CD14-positive monocyte (primary cell): ENCODE measurements at regions not wholly inside any gene's neighbourhood (a gene's known extent, or its start where the extent isn't known, plus 50 kb on each side); places are given as distances from the start of the nearest gene placed in this dataset.

Experiments
- DNase-seq, 3 donors: peaks; one replicate each; pipeline ENCODE4 v3.0.0-alpha.2; 2011 to 2022
- H2AFZ ChIP-seq: 2 replicates; pipeline ENCODE4 v1.6.0; 2012; ENCODE audit warnings: mild to moderate bottlenecking, low read depth, low read length, inconsistent platforms; ENCODE audit not compliant: insufficient read depth, poor library complexity, severe bottlenecking
- H3K27ac ChIP-seq, 2 donors: 1 replicate in 1 of 2; 2 replicates in 1 of 2; pipeline ENCODE4 v1.5.1; 2012 to 2013; ENCODE audit warnings: low read length in 2 of 2, control low read depth in 1 of 2, inconsistent platforms in 1 of 2, low read depth in 1 of 2, mild to moderate bottlenecking in 1 of 2
- H3K27me3 ChIP-seq, 2 donors: one replicate each; pipeline versions ENCODE4 v1.6.0 to v1.6.1; 2011 to 2013; ENCODE audit warnings: low read length in 2 of 2; ENCODE audit not compliant: control insufficient read depth in 2 of 2, insufficient read depth in 2 of 2
- H3K36me3 ChIP-seq, 2 donors: replicated peaks in 1 of 2; 1 replicate in 1 of 2; 2 replicates in 1 of 2; pipeline versions ENCODE4 v1.5.1 to v1.6.1; 2012 to 2013; ENCODE audit warnings: low read length in 2 of 2, control low read depth in 1 of 2, inconsistent platforms in 1 of 2, mild to moderate bottlenecking in 1 of 2; ENCODE audit not compliant: insufficient read depth in 2 of 2, control insufficient read depth in 1 of 2
- H3K4me1 ChIP-seq, 2 donors: 1 replicate in 1 of 2; 2 replicates in 1 of 2; pipeline versions ENCODE4 v1.5.1 to v1.6.1; 2012 to 2013; ENCODE audit warnings: low read length in 2 of 2, control low read depth in 1 of 2, inconsistent platforms in 1 of 2, mild to moderate bottlenecking in 1 of 2, moderate library complexity in 1 of 2; ENCODE audit not compliant: insufficient read depth in 2 of 2, control insufficient read depth in 1 of 2
- H3K4me2 ChIP-seq: replicated peaks from 2 replicates; pipeline ENCODE3; 2012; ENCODE audit warnings: low read length, moderate library complexity, mild to moderate bottlenecking; ENCODE audit not compliant: poor library complexity, severe bottlenecking; ENCODE audit errors: extremely low read depth
- H3K4me3 ChIP-seq, 3 experiments: fragments of 200-600 bp in 1 of 3; sonication (generic) in 1 of 3; replicated peaks in 1 of 3; 1 replicate in 2 of 3; 2 replicates in 1 of 3; pipeline ENCODE4 v1.5.1; 2011 to 2013; ENCODE audit warnings: low read length in 3 of 3, mild to moderate bottlenecking in 3 of 3, control low read depth in 2 of 3, low read depth in 2 of 3, inconsistent platforms in 1 of 3, moderate library complexity in 1 of 3
- H3K79me2 ChIP-seq: 2 replicates; pipeline ENCODE4 v1.6.0; 2012; ENCODE audit warnings: mild to moderate bottlenecking, control low read depth, inconsistent platforms, low read length, moderate library complexity; ENCODE audit not compliant: insufficient read depth
- H3K9ac ChIP-seq: 2 replicates; pipeline ENCODE4 v1.6.0; 2017; ENCODE audit warnings: low read length, mild to moderate bottlenecking; ENCODE audit not compliant: insufficient read depth, poor library complexity, severe bottlenecking
- H3K9me3 ChIP-seq, 2 donors: replicated peaks in 1 of 2; 1 replicate in 1 of 2; 2 replicates in 1 of 2; pipeline versions ENCODE4 v1.5.1 to v1.6.1; 2012 to 2013; ENCODE audit warnings: low read length in 2 of 2, control low read depth in 1 of 2; ENCODE audit not compliant: control insufficient read depth in 1 of 2, insufficient read depth in 1 of 2
- H4K20me1 ChIP-seq: 2 replicates; pipeline ENCODE4 v1.6.0; 2012; ENCODE audit warnings: mild to moderate bottlenecking, low read length, control low read depth, moderate library complexity; ENCODE audit not compliant: insufficient read depth
- H3K27ac Mint-ChIP-seq, 7 donors: one replicate each; pipeline ENCODE4 v1.8.0; 2020; ENCODE audit warnings: mild to moderate bottlenecking in 7 of 7, mixed read lengths in 7 of 7, moderate library complexity in 6 of 7, inconsistent platforms in 2 of 7
- H3K27me3 Mint-ChIP-seq, 3 donors: one replicate each; pipeline ENCODE4 v1.8.0; 2021 to 2022; ENCODE audit warnings: low read depth in 3 of 3, mild to moderate bottlenecking in 3 of 3, mixed read lengths in 3 of 3, moderate library complexity in 3 of 3, inconsistent platforms in 1 of 3
- H3K36me3 Mint-ChIP-seq, 2 donors: one replicate each; pipeline ENCODE4 v1.8.0; 2020; ENCODE audit warnings: mixed read lengths in 2 of 2, inconsistent platforms in 1 of 2, mild to moderate bottlenecking in 1 of 2
- H3K4me1 Mint-ChIP-seq: one replicate; pipeline ENCODE4 v1.8.0; 2020; ENCODE audit warnings: mild to moderate bottlenecking, mixed read lengths
- H3K4me3 Mint-ChIP-seq, 2 donors: one replicate each; pipeline ENCODE4 v1.8.0; 2020; ENCODE audit warnings: mild to moderate bottlenecking in 2 of 2, mixed read lengths in 2 of 2, moderate library complexity in 1 of 2
- H3K9me3 Mint-ChIP-seq, 7 donors: one replicate each; pipeline ENCODE4 v1.8.0; 2020 to 2022; ENCODE audit warnings: mixed read lengths in 7 of 7, mild to moderate bottlenecking in 6 of 7, moderate library complexity in 6 of 7, inconsistent platforms in 2 of 7
- WGBS: methylation state at CpG from one replicate; pipeline ENCODE4 v1.1.5; 2013; ENCODE audit warnings: missing lambda C conversion rate; ENCODE audit not compliant: insufficient coverage; 5-methylcytosine and 5-hydroxymethylcytosine counted together
- intact Hi-C, 2 donors: fragments of 100-400 bp; cut with micrococcal nuclease; formaldehyde crosslinking; loops; one replicate each; pipeline versions ENCODE4 v1.15.0 to v1.15.1; 2023
- TF ChIP-seq, protein P1 (sequence below): fragments of 200-600 bp; IDR thresholded peaks from one replicate; pipeline ENCODE4 v1.8.0; 2022; ENCODE audit warnings: antibody characterized with exemption, mild to moderate bottlenecking

- Mint-ChIP-seq H3K4me3 (no peak overlapping the region), H3K27me3 (peaks cover 0 to 1% (median 0%) of the 10 kb centered on the region in 3 donors), H3K36me3 (no peaks in the 10 kb centered on the region), H3K4me1 (no peaks in the 10 kb centered on the region), H3K27ac (no peak overlapping the region), H3K9me3 (peaks cover 0 to 7% (median 0%) of the 10 kb centered on the region in 7 donors)
- TF ChIP-seq, protein P1, sequence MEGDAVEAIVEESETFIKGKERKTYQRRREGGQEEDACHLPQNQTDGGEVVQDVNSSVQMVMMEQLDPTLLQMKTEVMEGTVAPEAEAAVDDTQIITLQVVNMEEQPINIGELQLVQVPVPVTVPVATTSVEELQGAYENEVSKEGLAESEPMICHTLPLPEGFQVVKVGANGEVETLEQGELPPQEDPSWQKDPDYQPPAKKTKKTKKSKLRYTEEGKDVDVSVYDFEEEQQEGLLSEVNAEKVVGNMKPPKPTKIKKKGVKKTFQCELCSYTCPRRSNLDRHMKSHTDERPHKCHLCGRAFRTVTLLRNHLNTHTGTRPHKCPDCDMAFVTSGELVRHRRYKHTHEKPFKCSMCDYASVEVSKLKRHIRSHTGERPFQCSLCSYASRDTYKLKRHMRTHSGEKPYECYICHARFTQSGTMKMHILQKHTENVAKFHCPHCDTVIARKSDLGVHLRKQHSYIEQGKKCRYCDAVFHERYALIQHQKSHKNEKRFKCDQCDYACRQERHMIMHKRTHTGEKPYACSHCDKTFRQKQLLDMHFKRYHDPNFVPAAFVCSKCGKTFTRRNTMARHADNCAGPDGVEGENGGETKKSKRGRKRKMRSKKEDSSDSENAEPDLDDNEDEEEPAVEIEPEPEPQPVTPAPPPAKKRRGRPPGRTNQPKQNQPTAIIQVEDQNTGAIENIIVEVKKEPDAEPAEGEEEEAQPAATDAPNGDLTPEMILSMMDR, result no peak
- no peaks in the 10 kb centered on the region for H3K4me1 ChIP-seq
- H3K27ac ChIP-seq, result no peak overlapping the region
- no peaks in the 10 kb centered on the region for H3K9me3 ChIP-seq
- no peaks in the 10 kb centered on the region for H3K27me3 ChIP-seq
- 100% methylated on average over 1 of the region's 1 CpG for WGBS
- no peaks in the 10 kb centered on the region for H3K36me3 ChIP-seq
- no peak overlapping the region for H3K9ac ChIP-seq
- DNase-seq, result no peak
- H3K4me3 ChIP-seq, result no peak overlapping the region
- H3K4me2 ChIP-seq, result no peak overlapping the region
- no peaks in the 10 kb centered on the region for H4K20me1 ChIP-seq
- H2AFZ ChIP-seq, result no peak overlapping the region
- intact Hi-C loops, result no loop called here
- H3K79me2 ChIP-seq, result no peaks in the 10 kb centered on the region
These were observed 208.2 kb upstream of the RBM19 start for GRCh38 chr12:114174326-114174725.

DNA sequence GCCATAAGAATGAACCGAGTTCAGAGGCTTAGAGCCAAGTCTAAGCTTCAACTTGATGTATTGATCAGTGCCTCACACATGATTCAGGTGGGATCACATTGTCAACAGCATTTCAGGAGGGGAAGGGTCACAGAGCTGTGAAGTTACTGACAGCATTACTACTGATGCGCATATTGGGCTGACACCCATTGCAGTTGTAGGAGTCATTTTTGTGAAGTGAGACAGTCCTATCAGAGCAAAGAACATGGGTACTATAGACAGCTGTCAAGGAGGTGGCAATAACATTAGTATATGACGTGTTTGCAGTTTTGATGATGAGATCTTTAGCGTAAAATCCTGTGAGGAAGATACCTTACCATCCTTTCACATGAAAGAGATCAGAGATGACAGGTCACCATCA is 206.0 kb upstream of the RBM19 start:
- no peaks in the 10 kb centered on the region for H3K79me2 ChIP-seq
- H3K27me3 ChIP-seq, result no peaks in the 10 kb centered on the region
- Mint-ChIP-seq H3K9me3 (peaks cover 0 to 7% (median 0%) of the 10 kb centered on the region in 7 donors), H3K36me3 (no peaks in the 10 kb centered on the region), H3K27ac (no peak overlapping the region), H3K27me3 (peaks cover 0 to 1% (median 0%) of the 10 kb centered on the region in 3 donors), H3K4me3 (no peak overlapping the region), H3K4me1 (no peaks in the 10 kb centered on the region)
- no peak overlapping the region for H3K27ac ChIP-seq
- no peaks in the 10 kb centered on the region for H3K9me3 ChIP-seq
- TF ChIP-seq, protein P1, result no peak
- no peak overlapping the region for H2AFZ ChIP-seq
- H3K9ac ChIP-seq, result no peak overlapping the region
- intact Hi-C loops, result no loop called here
- WGBS, result 85% methylated on average over 2 of the region's 4 CpGs
- no peaks in the 10 kb centered on the region for H3K4me1 ChIP-seq
- H3K4me2 ChIP-seq, result no peak overlapping the region
- H3K36me3 ChIP-seq, result no peaks in the 10 kb centered on the region
- H4K20me1 ChIP-seq, result no peaks in the 10 kb centered on the region
- DNase-seq, result no peak
- no peak overlapping the region for H3K4me3 ChIP-seq
